Endothelial cell of umbilical vein (primary cell): ENCODE measurements at regions not wholly inside any gene's neighbourhood (a gene's known extent, or its start where the extent isn't known, plus 50 kb on each side); places are given as distances from the start of the nearest gene placed in this dataset.

Source experiments
- BruUV-seq: library from RNA; stranded (reverse); fragments of 400-500 nt; replicated peaks from 2 replicates; lab custom pipeline; 2021; lab: Mats Ljungman, UMichigan
- CTCF ChIA-PET: fragments of 300-600, 350-600 bp; sonication (Branson Sonifier 250); formaldehyde crosslinking; loops from one replicate; lab custom pipeline; 2021; ENCODE audit warnings: antibody characterized with exemption, inconsistent platforms; lab: Charles Lee
- POLR2A ChIA-PET: fragments of 300-600, 350-600 bp; sonication (Branson Sonifier 250); formaldehyde crosslinking; loops from one replicate; lab custom pipeline; 2021; ENCODE audit warnings: antibody characterized with exemption, inconsistent platforms; lab: Charles Lee
- DNase-seq: peaks from one replicate; pipeline ENCODE4 v3.0.0-alpha.2; 2011; ENCODE audit warnings: low read depth, low spot score
- FAIRE-seq: peaks from 2 replicates; lab custom pipeline; 2011; peaks lifted over from hg19 to GRCh38; lab: Jason Lieb, UNC
- H2AFZ ChIP-seq: 2 replicates; pipeline ENCODE4 v1.6.0; 2012; ENCODE audit warnings: low read depth, low read length, control low read depth, inconsistent platforms
- H3K27ac ChIP-seq: 2 replicates; pipeline ENCODE4 v1.5.1; 2011; ENCODE audit warnings: low read depth, mild to moderate bottlenecking, control low read depth, low read length, moderate library complexity; ENCODE audit not compliant: insufficient read depth
- H3K27me3 ChIP-seq, 2 experiments: 2 replicates each; pipeline versions ENCODE4 v1.6.0 to v1.6.1; 2011; ENCODE audit warnings: low read length in 2 of 2, mixed read lengths in 1 of 2; ENCODE audit not compliant: control insufficient read depth in 2 of 2, insufficient read depth in 2 of 2
- H3K36me3 ChIP-seq, 2 experiments: 2 replicates in 1 of 2; 3 replicates in 1 of 2; pipeline ENCODE4 v1.5.1; 2011; ENCODE audit warnings: low read length in 2 of 2, mild to moderate bottlenecking in 1 of 2, moderate library complexity in 1 of 2; ENCODE audit not compliant: control insufficient read depth in 2 of 2, insufficient read depth in 2 of 2; ENCODE audit errors: extremely low read depth in 1 of 2
- H3K4me1 ChIP-seq: 3 replicates; pipeline ENCODE4 v1.5.1; 2011; ENCODE audit warnings: mild to moderate bottlenecking, low read length; ENCODE audit not compliant: control insufficient read depth, insufficient read depth; ENCODE audit errors: extremely low read depth
- H3K4me2 ChIP-seq: 2 replicates; pipeline ENCODE4 v1.6.1; 2011; ENCODE audit warnings: low read length, control low read depth, mixed read lengths; ENCODE audit not compliant: insufficient read depth
- H3K4me3 ChIP-seq, 3 experiments: fragments of 200-600 bp in 1 of 3; sonication (generic), shearing (Covaris generic) in 1 of 3; replicated peaks in 1 of 3; 2 replicates each; pipeline ENCODE4 v1.5.1; 2011 to 2016; ENCODE audit warnings: control low read depth in 3 of 3, low read length in 3 of 3, mild to moderate bottlenecking in 2 of 3, inconsistent platforms in 1 of 3, low read depth in 1 of 3, moderate library complexity in 1 of 3; ENCODE audit not compliant: insufficient read depth in 1 of 3
- H3K79me2 ChIP-seq: 2 replicates; pipeline ENCODE4 v1.6.0; 2012; ENCODE audit warnings: low read length, inconsistent platforms; ENCODE audit not compliant: control insufficient read depth, insufficient read depth
- H3K9ac ChIP-seq: replicated peaks from 2 replicates; pipeline ENCODE3; 2011; ENCODE audit warnings: low read length, control low read depth; ENCODE audit not compliant: insufficient read depth; ENCODE audit errors: extremely low read depth
- H3K9me1 ChIP-seq: replicated peaks from 3 replicates; pipeline ENCODE4 v1.6.0; 2011; ENCODE audit warnings: mild to moderate bottlenecking, low read length; ENCODE audit not compliant: control insufficient read depth, insufficient read depth; ENCODE audit errors: extremely low read depth
- H3K9me3 ChIP-seq: replicated peaks from 2 replicates; pipeline ENCODE4 v1.5.1; 2012; ENCODE audit warnings: low read length, inconsistent platforms; ENCODE audit not compliant: control insufficient read depth, insufficient read depth
- H4K20me1 ChIP-seq: replicated peaks from 2 replicates; pipeline ENCODE3; 2011; ENCODE audit warnings: mild to moderate bottlenecking, low read length; ENCODE audit not compliant: control insufficient read depth, insufficient read depth; ENCODE audit errors: extremely low read depth
- CTCF ChIP-seq, 2 donors: IDR thresholded peaks; 1 replicate in 1 of 2; 2 replicates in 1 of 2; pipeline ENCODE4 v1.5.1; 2011; ENCODE audit warnings: low read length in 2 of 2, mild to moderate bottlenecking in 2 of 2, moderate library complexity in 2 of 2, control low read depth in 1 of 2, inconsistent platforms in 1 of 2, low read depth in 1 of 2; ENCODE audit not compliant: insufficient read depth in 1 of 2; ENCODE audit errors: extremely low read depth in 1 of 2
- EZH2 ChIP-seq: IDR thresholded peaks from 2 replicates; pipeline ENCODE4 v1.6.1; 2012; ENCODE audit warnings: borderline replicate concordance, low read depth, mild to moderate bottlenecking, moderate library complexity, low read length, inconsistent platforms; ENCODE audit not compliant: severe bottlenecking
- FOS ChIP-seq: IDR thresholded peaks from 2 replicates; pipeline ENCODE4 v1.6.1; 2011; ENCODE audit warnings: mild to moderate bottlenecking, low read length, moderate library complexity, borderline replicate concordance; ENCODE audit not compliant: insufficient read depth
- GATA2 ChIP-seq: IDR thresholded peaks from 2 replicates; pipeline ENCODE4 v1.7.0; 2011; ENCODE audit warnings: low read depth, mild to moderate bottlenecking, moderate library complexity, mixed read lengths, low read length; ENCODE audit not compliant: insufficient read length, insufficient read depth
- JUN ChIP-seq: IDR thresholded peaks from 2 replicates; pipeline ENCODE4 v1.6.1; 2011; ENCODE audit warnings: borderline replicate concordance, low read depth; ENCODE audit not compliant: insufficient read length, insufficient read depth
- MAX ChIP-seq: IDR thresholded peaks from 2 replicates; pipeline ENCODE4 v1.6.1; 2011; ENCODE audit not compliant: insufficient read depth, insufficient read length
- POLR2A ChIP-seq: IDR thresholded peaks from 2 replicates; pipeline ENCODE4 v1.6.1; 2012; ENCODE audit warnings: low read depth, mild to moderate bottlenecking, control low read depth, low read length
- POLR2AphosphoS5 ChIP-seq: IDR thresholded peaks from 2 replicates; pipeline ENCODE4 v1.6.1; 2012; ENCODE audit warnings: low read depth, mild to moderate bottlenecking, control low read depth, low read length, moderate library complexity; ENCODE audit not compliant: insufficient read depth
- dilution Hi-C: fragments of 300-500 bp; cut with MboI; formaldehyde crosslinking; loops from one replicate; pipeline ENCODE4 v1.15.0; 2019; ENCODE audit warnings: low sequenced_read_pairs; ENCODE audit not compliant: extremely low pct_ligation_motif_present
- intact Hi-C: fragments of 100-400 bp; cut with micrococcal nuclease; formaldehyde crosslinking; loops from one replicate; pipeline ENCODE4 v1.10.0; 2022

- no TSS peak for BruUV-seq
- CTCF ChIA-PET = no interaction called here
Measured at GRCh38 chr2:221831051-221831450, 258.9 kb upstream of the EPHA4 start.

More at GRCh38 chr2:221831051-221831450, 258.9 kb upstream of the EPHA4 start:
- Histone ChIP-seq H3K27me3 (no peaks in the 10 kb centered on the region), H3K4me3 (no peak overlapping the region), H4K20me1 (no peaks in the 10 kb centered on the region), H3K27ac (no peak overlapping the region), H3K9me1 (no peaks in the 10 kb centered on the region), H3K9ac (no peak overlapping the region), H3K4me1 (no peaks in the 10 kb centered on the region), H3K4me2 (no peak overlapping the region), H3K79me2 (no peaks in the 10 kb centered on the region), H2AFZ (no peak overlapping the region), H3K36me3 (no peaks in the 10 kb centered on the region), H3K9me3 (no peaks in the 10 kb centered on the region)
- DNase-seq (no peak), FAIRE-seq (no peak)
- POLR2A ChIA-PET = no interaction called here
- no peak for TF ChIP-seq POLR2A
- no peak for TF ChIP-seq JUN
- TF ChIP-seq EZH2 = no peak
- no peak for TF ChIP-seq FOS
- TF ChIP-seq CTCF (IDR thresholded peaks at IDR 0.05; ENCODE audit: extremely low read depth in 1 of 2, insufficient read depth in 1 of 2, low read depth in 1 of 2, low read length in 2 of 2) = no peak
- TF ChIP-seq POLR2AphosphoS5 = no peak
- TF ChIP-seq GATA2 = no peak
- TF ChIP-seq MAX = no peak
- intact Hi-C loops (no loop called here), dilution Hi-C loops (no loop called here)
